ENCODE measurements at regions not wholly inside any gene's neighbourhood (a gene's known extent, or its start where the extent isn't known, plus 50 kb on each side); places are given as distances from the start of the nearest gene placed in this dataset.

- no peak for DNase-seq
Measured at GRCh38 chr9:129486756-129487657, 133.9 kb downstream of the C9orf50 start.

- DNase-seq: no peak
Measured at GRCh38 chr9:129485145-129485774, 135.6 kb downstream of the C9orf50 start.

DNA sequence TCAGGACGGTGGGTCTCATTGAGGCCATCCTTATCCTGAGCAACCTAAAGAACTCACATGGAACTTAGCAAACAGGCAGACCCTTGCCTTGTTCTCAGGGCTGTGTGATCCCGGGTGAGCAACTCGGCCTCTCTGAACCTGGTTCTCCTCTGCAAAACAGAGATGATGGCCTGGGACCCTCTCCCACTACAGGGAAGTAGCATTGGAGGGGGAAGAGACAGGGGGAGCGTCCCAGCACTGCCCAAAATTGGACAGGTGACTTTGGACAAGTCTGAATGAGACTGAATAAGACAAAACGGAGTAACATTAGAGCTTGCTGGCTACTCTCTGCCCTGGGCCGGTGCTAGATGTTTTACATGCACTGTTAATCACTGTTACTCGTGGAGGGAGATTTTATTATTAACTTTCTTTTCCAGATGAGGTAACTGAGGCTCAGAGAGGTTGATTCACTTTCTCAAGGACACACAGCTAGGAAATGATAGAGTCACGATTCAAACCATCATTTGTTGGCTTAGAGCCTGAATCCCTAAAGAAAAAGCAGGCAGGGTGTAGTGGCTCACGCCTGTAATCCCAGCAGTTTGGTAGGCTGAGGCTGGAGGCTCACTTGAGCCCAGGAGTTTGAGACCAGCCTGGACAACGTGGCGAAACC, 136.4 kb downstream of the C9orf50 start:
- no peak for DNase-seq

- no peak for DNase-seq
Measured at GRCh38 chr9:129483415-129484351, 137.2 kb downstream of the C9orf50 start.

DNA sequence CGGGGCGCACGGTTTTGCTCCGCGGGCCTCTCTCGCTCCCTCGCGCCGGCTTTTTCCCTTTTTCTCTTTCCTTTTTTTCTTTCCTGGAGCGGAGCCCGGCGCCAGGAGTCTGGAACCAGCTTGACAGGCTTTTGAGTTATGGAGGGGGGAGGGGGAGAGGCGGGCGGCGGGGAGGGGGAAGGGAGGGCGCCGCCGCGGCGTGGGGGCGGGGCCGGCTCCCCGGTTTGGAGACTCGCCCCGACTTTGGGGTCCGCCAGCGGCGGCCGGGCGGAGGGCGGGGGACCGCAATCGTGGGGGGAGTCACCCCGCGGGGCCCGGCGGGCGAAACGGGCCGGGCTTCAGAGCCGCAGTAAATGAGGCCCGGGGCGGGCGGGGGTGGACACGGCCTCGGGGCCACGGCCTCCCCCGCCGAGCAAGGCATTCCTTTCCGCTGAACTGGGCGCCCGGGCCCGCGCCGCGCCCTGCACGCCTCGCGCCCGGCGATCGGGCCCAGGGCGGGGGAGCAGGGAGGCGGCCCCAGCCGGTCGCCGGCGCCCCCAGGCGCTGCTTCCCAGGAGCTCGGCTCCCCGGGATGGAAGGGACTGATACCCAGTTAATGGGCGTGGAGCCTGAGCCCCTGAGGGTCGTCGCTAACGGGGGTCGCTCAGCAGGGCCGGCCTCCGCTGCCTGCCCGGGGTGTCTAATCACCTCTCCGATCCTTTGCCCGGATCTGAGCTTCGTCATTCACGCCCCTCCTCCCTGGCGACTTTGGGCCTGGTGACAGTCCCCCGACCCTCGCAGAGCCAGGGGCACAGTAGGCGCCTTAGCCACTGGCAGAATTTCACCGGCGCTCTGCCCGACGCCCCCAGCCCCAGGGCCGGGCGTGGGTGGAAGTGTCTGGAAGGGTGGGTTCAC, 138.1 kb downstream of the C9orf50 start:
- peak; percentile 44 for DNase-seq

GRCh38 chr9:129481810-129482511, 138.9 kb downstream of the C9orf50 start:
- DNase-seq: no peak

GRCh38 chr9:129481424-129481809, 139.5 kb downstream of the C9orf50 start:
- no peak for DNase-seq

DNA sequence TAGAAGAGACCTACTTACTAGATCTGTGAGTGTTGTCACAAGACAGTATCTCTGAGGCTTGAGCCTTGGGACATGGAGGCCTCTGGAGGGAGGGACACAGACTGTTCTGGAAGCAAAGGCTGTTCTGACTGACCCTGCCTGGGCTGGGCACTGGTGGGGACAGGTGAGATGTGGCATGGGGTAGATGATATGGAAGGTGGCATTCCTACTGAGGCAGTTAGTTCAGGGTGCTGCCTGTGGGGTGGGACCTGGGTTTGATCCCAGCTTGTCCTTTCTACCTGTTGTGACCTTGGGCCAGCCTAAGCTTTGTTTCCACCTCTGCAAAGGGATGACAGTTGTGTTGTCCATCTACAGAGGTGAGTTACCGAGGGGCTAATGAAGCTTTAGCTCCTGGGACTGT, 140.2 kb downstream of the C9orf50 start:
- no peak for DNase-seq

GRCh38 chr9:129480227-129480626, 140.7 kb downstream of the C9orf50 start:
- DNase-seq: no peak

GRCh38 chr9:129479631-129480011, 141.3 kb downstream of the C9orf50 start:
- DNase-seq: no peak

GRCh38 chr9:129478961-129479630, 141.8 kb downstream of the C9orf50 start:
- no peak for DNase-seq

GRCh38 chr9:129478461-129478860, 142.4 kb downstream of the C9orf50 start:
- no peak for DNase-seq

- no peak for DNase-seq
Measured at GRCh38 chr9:129476821-129477611, 143.9 kb downstream of the C9orf50 start.

GRCh38 chr9:129474740-129475404, 146.0 kb downstream of the C9orf50 start:
- DNase-seq: no peak

GRCh38 chr9:129473523-129474244, 147.2 kb downstream of the C9orf50 start:
- no peak for DNase-seq

GRCh38 chr9:129472651-129473102, 148.2 kb downstream of the C9orf50 start:
- no peak for DNase-seq

- DNase-seq: no peak
Measured at GRCh38 chr9:129471201-129472019, 149.5 kb downstream of the C9orf50 start.

All from stimulated activated CD4-positive, alpha-beta T cell treated with anti-CD3 and anti-CD28 coated beads, Interleukin-12 subunit alpha, Interleukin-12 subunit beta, amount 100 ng/mL, for 4 hours (primary cell).